ENCODE measurements at regions not wholly inside any gene's neighbourhood (a gene's known extent, or its start where the extent isn't known, plus 50 kb on each side); places are given as distances from the start of the nearest gene placed in this dataset.

- TF ChIP-seq CTCF (IDR thresholded peaks at IDR 0.05), result no peak
- TF ChIP-seq POLR2A (IDR thresholded peaks at IDR 0.05), result no peak
These were observed 270.5 kb downstream of the C12orf75 start for GRCh38 chr12:105600911-105601545.
